ENCODE measurements at regions not wholly inside any gene's neighbourhood (a gene's known extent, or its start where the extent isn't known, plus 50 kb on each side); places are given as distances from the start of the nearest gene placed in this dataset.

- TF ChIP-seq CTCF (conservative IDR thresholded peaks at IDR 0.05) (no peak), EZH2 (IDR thresholded peaks at IDR 0.05; ENCODE audit: low read depth) (no peak)
Observed at GRCh38 chr4:14247767-14248166, 620.2 kb upstream of the BOD1L1 start.
